HG03135 (cell line): ENCODE measurements at regions not wholly inside any gene's neighbourhood (a gene's known extent, or its start where the extent isn't known, plus 50 kb on each side); places are given as distances from the start of the nearest gene placed in this dataset.

Experiments
- ATAC-seq: cut with Tn5 transposase; IDR thresholded peaks from one replicate; pipeline ENCODE4 v1.9.1; 2021; ENCODE audit warnings: mild to moderate bottlenecking, moderate library complexity; ENCODE audit not compliant: unreplicated experiment

DNA sequence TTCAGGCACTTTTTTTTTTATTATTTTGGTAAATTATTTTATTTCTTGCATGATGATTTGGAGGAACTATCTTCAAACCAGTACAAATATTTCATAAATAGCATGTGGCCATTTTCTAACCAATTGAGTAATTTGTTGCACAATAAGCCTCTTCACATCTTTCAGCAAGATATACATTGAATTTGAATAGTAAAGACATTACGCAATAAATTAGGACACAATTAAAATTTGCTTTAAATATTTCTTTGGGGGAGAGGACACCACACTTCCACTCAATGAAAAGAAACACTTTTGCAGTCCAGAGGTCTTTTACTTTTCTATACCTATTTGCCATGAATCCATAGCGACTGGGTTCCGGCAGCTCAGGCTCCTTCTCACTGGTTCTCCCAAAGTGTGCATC, 762.6 kb upstream of the GOLIM4 start:
- ATAC-seq, result no peak

- no peak for ATAC-seq
Observed at GRCh38 chr3:168850109-168850508, 754.4 kb upstream of the GOLIM4 start.

DNA sequence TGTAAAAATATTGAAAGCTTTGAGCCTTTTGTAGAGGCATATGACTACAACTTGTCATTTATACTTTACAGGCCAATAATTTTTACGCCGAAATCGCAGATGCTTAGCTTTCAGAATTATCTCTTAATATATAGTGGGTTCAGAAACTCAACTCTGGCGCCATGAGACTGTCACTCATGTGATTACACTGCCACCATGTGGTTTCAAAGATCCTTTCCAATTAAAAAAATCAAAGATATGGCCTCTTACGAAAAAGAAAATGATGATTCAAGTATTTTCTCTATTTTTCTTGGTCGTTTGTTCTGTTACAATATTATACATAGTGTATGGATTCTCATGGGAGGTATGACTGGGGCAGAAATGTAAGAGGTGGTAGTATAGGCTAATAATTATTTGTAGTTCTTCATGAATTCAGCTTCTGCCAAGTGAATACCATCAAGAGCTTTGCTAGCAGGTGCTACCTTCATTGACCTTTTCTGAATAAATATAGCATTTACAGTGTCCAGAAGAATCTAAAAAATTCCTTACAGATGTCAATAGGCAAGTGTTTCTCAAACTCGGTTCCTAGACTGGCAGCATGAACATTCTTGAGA, 751.7 kb upstream of the GOLIM4 start:
- no peak for ATAC-seq

- no peak for ATAC-seq
Observed at GRCh38 chr3:168844894-168845482, 749.3 kb upstream of the GOLIM4 start.

GRCh38 chr3:168844472-168844871, 748.7 kb upstream of the GOLIM4 start:
- no peak for ATAC-seq

DNA sequence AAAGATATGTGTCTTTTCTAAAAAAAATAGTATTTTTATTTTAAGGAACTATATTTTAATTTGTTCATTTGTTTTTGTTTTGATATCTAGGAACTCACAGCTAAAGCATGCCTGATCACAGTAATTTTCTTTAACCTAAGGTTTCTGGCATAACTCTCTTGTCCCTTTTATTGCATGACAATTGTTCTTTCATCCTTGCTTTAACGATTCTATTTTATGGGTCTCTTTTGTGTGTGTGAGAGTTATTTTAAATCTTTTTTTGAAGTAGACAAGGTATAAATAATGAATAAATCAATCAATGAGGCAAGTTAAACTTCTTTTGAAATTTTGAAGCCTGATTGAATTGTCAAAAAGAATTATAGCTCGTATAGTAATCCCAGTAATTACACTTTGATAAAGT, 747.8 kb upstream of the GOLIM4 start:
- ATAC-seq, result no peak

GRCh38 chr3:168839653-168840052, 743.9 kb upstream of the GOLIM4 start:
- no peak for ATAC-seq

GRCh38 chr3:168834558-168834957, 738.8 kb upstream of the GOLIM4 start:
- ATAC-seq, result no peak

DNA sequence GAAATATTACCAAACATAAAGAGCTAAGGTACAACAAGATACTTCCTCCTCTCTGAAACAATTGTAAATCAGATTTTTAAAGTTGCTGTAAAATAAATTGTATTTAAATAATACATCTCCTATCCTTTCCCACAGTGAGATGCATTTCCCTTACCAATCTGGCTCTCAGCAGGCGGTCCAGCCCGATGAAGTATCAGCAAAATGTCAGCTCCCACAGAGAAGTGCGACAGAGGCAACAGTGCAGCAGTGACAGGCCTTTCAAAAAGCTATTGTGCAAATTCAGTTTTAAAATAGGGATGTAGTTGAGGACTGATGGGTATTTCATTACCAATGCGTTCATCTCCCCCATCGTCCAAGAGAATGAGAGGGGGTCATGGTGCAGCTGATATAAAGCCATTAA, 733.2 kb upstream of the GOLIM4 start:
- no peak for ATAC-seq

DNA sequence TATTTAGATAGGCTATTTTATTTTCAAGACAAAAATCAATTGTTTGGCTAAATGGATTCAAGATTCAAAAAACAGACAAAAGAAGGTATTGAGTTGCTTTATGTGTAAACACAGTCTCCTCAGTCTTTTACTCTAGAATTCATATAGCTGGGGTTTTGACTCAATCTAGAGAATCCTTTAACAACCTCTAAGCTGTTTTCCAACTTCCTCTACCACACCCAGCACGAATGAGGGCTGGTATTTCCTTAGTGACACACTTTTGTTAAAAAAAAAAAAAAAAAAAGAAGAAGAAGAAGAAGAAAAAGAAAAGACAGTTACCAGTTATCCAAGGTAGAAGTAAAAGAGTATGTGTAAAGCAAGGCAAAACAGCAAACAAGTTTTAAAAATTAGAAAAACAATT, 732.8 kb upstream of the GOLIM4 start:
- no peak for ATAC-seq

GRCh38 chr3:168828014-168828413, 732.3 kb upstream of the GOLIM4 start:
- ATAC-seq, result no peak

GRCh38 chr3:168824107-168824506, 728.4 kb upstream of the GOLIM4 start:
- ATAC-seq, result no peak

DNA sequence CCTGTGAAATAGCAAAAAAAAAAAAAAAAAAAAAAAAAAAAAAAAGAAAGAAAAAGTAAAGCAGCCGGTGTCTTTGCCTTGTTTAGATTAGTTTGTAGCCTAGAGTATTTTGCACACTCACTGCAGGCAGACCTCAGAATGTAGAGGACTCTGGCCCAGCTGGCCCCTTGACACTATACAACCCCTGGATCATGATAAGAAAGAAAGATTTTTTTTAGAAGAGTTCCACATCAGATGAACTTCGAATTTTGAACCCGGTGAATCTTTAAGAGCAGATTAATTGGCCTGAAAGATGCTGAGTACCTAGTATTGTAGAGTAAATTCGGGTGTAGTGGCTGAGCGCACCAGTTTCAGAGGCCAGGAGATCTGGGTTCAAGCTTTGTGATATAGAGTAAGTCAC, 727.7 kb upstream of the GOLIM4 start:
- no peak for ATAC-seq

DNA sequence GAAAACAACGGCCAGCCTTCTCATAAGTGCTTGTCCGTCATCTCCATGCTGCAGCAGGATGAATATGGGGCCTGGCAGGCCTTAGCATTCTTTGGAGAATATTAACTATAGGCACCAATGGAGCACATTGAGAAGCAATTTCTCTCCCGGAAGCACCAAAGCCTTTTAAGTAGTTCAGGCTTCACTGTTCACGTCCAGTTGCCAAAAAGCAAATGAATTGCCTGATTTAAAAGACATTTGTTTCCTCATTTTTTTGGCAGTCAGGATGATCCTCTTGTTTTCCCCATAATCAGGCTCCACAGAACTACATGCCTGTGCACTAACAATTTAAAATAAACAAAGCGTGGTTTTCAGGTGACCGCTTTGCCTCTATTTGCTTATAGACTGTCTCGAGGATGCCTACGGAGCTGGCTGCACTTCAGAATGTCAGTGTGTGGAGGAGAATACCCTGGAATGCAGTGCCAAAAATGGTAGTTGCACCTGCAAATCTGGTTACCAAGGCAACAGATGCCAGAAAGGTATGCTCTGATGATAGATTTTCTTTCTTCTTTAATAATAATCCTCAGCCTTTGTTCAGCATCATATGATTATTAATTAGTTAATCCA, 725.2 kb upstream of the GOLIM4 start:
- no peak for ATAC-seq

DNA sequence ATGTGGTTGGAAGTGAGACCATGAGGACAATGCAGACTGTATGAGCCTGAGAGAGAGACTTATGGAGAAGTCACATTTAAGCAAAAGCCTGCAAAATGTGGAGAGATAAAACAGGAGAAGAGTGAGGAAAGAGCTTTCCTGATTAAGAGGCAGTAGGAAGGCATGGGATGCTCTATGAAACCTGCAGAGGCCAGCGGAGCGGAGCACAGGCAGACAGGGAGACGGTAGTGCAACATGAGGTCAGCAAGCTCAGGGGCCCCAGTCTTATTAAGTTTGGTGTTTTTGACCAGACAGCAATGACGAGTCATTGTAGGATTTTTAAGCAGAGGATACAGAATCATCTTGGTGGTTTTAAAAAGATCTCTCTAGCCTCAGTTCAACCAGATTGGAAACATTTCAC, 721.5 kb upstream of the GOLIM4 start:
- ATAC-seq, result no peak

DNA sequence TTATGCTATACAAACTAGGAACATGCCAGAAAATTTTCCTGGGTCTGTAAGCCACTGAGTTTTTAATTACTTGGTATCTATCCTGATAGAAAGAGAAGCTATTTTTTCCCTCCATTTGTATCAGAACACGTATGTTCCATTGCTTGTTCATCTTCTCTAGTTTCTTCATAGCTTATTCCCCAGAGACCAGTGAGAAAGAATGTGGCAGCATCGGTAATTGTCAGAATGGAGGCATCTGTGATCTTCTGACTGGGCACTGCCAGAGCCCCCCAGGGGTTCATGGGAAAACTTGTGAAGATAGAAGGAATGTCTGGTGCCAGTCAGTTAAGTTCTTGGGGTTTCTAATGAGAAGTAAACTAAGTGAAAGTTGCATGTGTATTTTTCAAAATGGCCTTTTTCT, 720.2 kb upstream of the GOLIM4 start:
- no peak for ATAC-seq

- ATAC-seq, result no peak
Observed at GRCh38 chr3:168813225-168813802, 717.6 kb upstream of the GOLIM4 start.

GRCh38 chr3:168812234-168812633, 716.5 kb upstream of the GOLIM4 start:
- no peak for ATAC-seq

- ATAC-seq, result no peak
Observed at GRCh38 chr3:168808596-168808995, 712.9 kb upstream of the GOLIM4 start.

- ATAC-seq, result no peak
Observed at GRCh38 chr3:168807448-168807847, 711.7 kb upstream of the GOLIM4 start.

GRCh38 chr3:168806871-168807270, 711.1 kb upstream of the GOLIM4 start:
- no peak for ATAC-seq

GRCh38 chr3:168803536-168803935, 707.8 kb upstream of the GOLIM4 start:
- no peak for ATAC-seq
